GM19463 (cell line): ENCODE measurements at regions not wholly inside any gene's neighbourhood (a gene's known extent, or its start where the extent isn't known, plus 50 kb on each side); places are given as distances from the start of the nearest gene placed in this dataset.

ENCODE experiments used
- ATAC-seq: cut with Tn5 transposase; IDR thresholded peaks from one replicate; pipeline ENCODE4 v1.9.1; 2021; ENCODE audit warnings: mild to moderate bottlenecking, moderate library complexity; ENCODE audit not compliant: unreplicated experiment

GRCh38 chr4:134276476-134276875 is 74.9 kb upstream of the PABPC4L start:
- ATAC-seq: no peak

GRCh38 chr4:134260126-134260525 is 58.5 kb upstream of the PABPC4L start:
- ATAC-seq: no peak
